HCT116 (cell line): ENCODE measurements at regions not wholly inside any gene's neighbourhood (a gene's known extent, or its start where the extent isn't known, plus 50 kb on each side); places are given as distances from the start of the nearest gene placed in this dataset.

Experiments used
- ATAC-seq: fragments of 200-7000 bp; cut with Tn5 transposase; 2 replicates; pipeline ENCODE4 v1.9.1; 2020; ENCODE audit warnings: mild to moderate bottlenecking, moderate library complexity
- BruUV-seq: library from RNA; stranded (reverse); fragments of 400-500 nt; replicated peaks from 2 replicates; lab custom pipeline; 2021; lab: Mats Ljungman, UMichigan
- CTCF ChIA-PET: fragments of 300-600 bp; sonication (Branson Sonifier 250); formaldehyde crosslinking; loops from one replicate; lab custom pipeline; 2021; ENCODE audit warnings: antibody characterized with exemption; lab: Charles Lee
- POLR2A ChIA-PET: fragments of 300-600, 350-600 bp; sonication (Branson Sonifier 250); formaldehyde crosslinking; loops from one replicate; lab custom pipeline; 2021; ENCODE audit warnings: antibody characterized with exemption; lab: Charles Lee
- RAD21 ChIA-PET, 2 experiments: fragments of 300-600 bp; sonication (Branson Sonifier 250); formaldehyde crosslinking; loops; one replicate each; lab custom pipeline; 2023; ENCODE audit warnings: low total read pairs in 2 of 2; ENCODE audit not compliant: uncharacterized antibody in 2 of 2, unreplicated experiment in 2 of 2, low non-redundant PET in 1 of 2; lab: Charles Lee
- DNase-seq: peaks from one replicate; pipeline ENCODE4 v3.0.0-alpha.2; 2010; ENCODE audit warnings: low read depth, low spot score
- H2AFZ ChIP-seq: fragments of 200-600 bp; shearing (Covaris generic), sonication (generic); 2 replicates; pipeline ENCODE4 v1.6.1; 2017; ENCODE audit warnings: low read depth, mixed run types, mixed read lengths, antibody characterized with exemption, low read length; ENCODE audit not compliant: poor library complexity, severe bottlenecking
- H3K27ac ChIP-seq: 2 replicates; pipeline ENCODE4 v1.5.1; 2012; ENCODE audit warnings: low read depth, low read length
- H3K27me3 ChIP-seq: fragments of 200-600 bp; sonication (generic); 2 replicates; pipeline ENCODE4 v1.6.1; 2016; ENCODE audit warnings: mixed run types, low read length, mixed read lengths; ENCODE audit not compliant: insufficient read depth
- H3K36me3 ChIP-seq, 2 experiments: fragments of 200-500 bp in 1 of 2; fragments of 200-600 bp in 1 of 2; sonication (Bioruptor generic) in 1 of 2; sonication (generic) in 1 of 2; 2 replicates each; pipeline versions ENCODE4 v1.5.1 to v1.6.1; 2014 to 2016; ENCODE audit warnings: low read length in 2 of 2, inconsistent platforms in 1 of 2, mixed read lengths in 1 of 2, mixed run types in 1 of 2; ENCODE audit not compliant: insufficient read depth in 2 of 2, control insufficient read depth in 1 of 2
- H3K4me1 ChIP-seq, 2 experiments: fragments of 200-600 bp in 1 of 2; sonication (generic) in 1 of 2; 2 replicates each; pipeline versions ENCODE4 v1.5.1 to v1.6.1; 2012 to 2017; ENCODE audit warnings: low read length in 2 of 2, inconsistent platforms in 1 of 2, mild to moderate bottlenecking in 1 of 2, mixed read lengths in 1 of 2, mixed run types in 1 of 2, moderate library complexity in 1 of 2; ENCODE audit not compliant: insufficient read depth in 2 of 2, control insufficient read depth in 1 of 2
- H3K4me2 ChIP-seq: fragments of 200-600 bp; sonication (generic); 2 replicates; pipeline ENCODE4 v1.6.1; 2017; ENCODE audit warnings: mixed run types, low read length, mixed read lengths
- H3K4me3 ChIP-seq, 2 experiments: fragments of 200-600 bp in 1 of 2; sonication (generic) in 1 of 2; replicated peaks in 1 of 2; 2 replicates each; pipeline ENCODE4 v1.5.1; 2011 to 2016; ENCODE audit warnings: low read length in 2 of 2, control low read depth in 1 of 2, low read depth in 1 of 2, mild to moderate bottlenecking in 1 of 2, mixed read lengths in 1 of 2, mixed run types in 1 of 2
- H3K79me2 ChIP-seq: fragments of 200-600 bp; sonication (generic); 2 replicates; pipeline ENCODE4 v1.6.1; 2017; ENCODE audit warnings: mild to moderate bottlenecking, mixed run types, low read length, moderate library complexity, mixed read lengths; ENCODE audit not compliant: insufficient read depth
- H3K9ac ChIP-seq: fragments of 200-600 bp; sonication (generic); 2 replicates; pipeline ENCODE4 v1.6.1; 2016; ENCODE audit warnings: low read length, mixed read lengths
- H3K9me2 ChIP-seq: fragments of 200-600 bp; sonication (generic), shearing (Covaris generic); 2 replicates; pipeline ENCODE4 v1.6.1; 2017; ENCODE audit warnings: mixed run types, mild to moderate bottlenecking, moderate library complexity; ENCODE audit not compliant: insufficient read depth
- H3K9me3 ChIP-seq, 2 experiments: fragments of 200-500 bp in 1 of 2; fragments of 200-600 bp in 1 of 2; sonication (Bioruptor generic) in 1 of 2; sonication (generic) in 1 of 2; 2 replicates each; pipeline ENCODE4 v1.6.1; 2014 to 2017; ENCODE audit warnings: low read length in 2 of 2, mixed read lengths in 2 of 2, inconsistent platforms in 1 of 2, low read depth in 1 of 2, mild to moderate bottlenecking in 1 of 2, mixed run types in 1 of 2, moderate library complexity in 1 of 2; ENCODE audit not compliant: control insufficient read depth in 1 of 2, insufficient read depth in 1 of 2
- H4K20me1 ChIP-seq: fragments of 200-600 bp; sonication (generic), shearing (Covaris generic); 2 replicates; pipeline ENCODE4 v1.6.1; 2017; ENCODE audit warnings: mixed run types, mild to moderate bottlenecking, moderate library complexity; ENCODE audit not compliant: insufficient read depth
- CBX3 ChIP-seq: IDR thresholded peaks from 2 replicates; pipeline ENCODE4 v1.6.1; 2012; ENCODE audit warnings: low read depth
- CEBPB ChIP-seq: IDR thresholded peaks from 2 replicates; pipeline ENCODE4 v1.6.1; 2012; ENCODE audit warnings: low read depth
- ELF1 ChIP-seq: IDR thresholded peaks from 2 replicates; pipeline ENCODE4 v1.6.1; 2012; ENCODE audit warnings: low read depth, borderline replicate concordance
- EZH2phosphoT487 ChIP-seq: fragments of 200-600 bp; IDR thresholded peaks from 2 replicates; pipeline ENCODE4 v1.6.1; 2018; ENCODE audit warnings: antibody characterized with exemption, borderline replicate concordance
- JUND ChIP-seq: IDR thresholded peaks from 2 replicates; pipeline ENCODE4 v1.6.1; 2012
- POLR2A ChIP-seq: IDR thresholded peaks from 2 replicates; pipeline ENCODE4 v1.7.0; 2011; ENCODE audit warnings: borderline replicate concordance; ENCODE audit not compliant: insufficient read depth, insufficient read length; ENCODE audit errors: extremely low read depth
- POLR2AphosphoS5 ChIP-seq: IDR thresholded peaks from 2 replicates; pipeline ENCODE4 v1.6.1; 2011; ENCODE audit warnings: mild to moderate bottlenecking, low read depth, low read length, moderate library complexity
- RAD21 ChIP-seq: IDR thresholded peaks from 2 replicates; pipeline ENCODE4 v1.6.1; 2012; ENCODE audit warnings: low read depth, mild to moderate bottlenecking
- SIN3A ChIP-seq: IDR thresholded peaks from 2 replicates; pipeline ENCODE4 v1.6.1; 2012; ENCODE audit warnings: low read depth
- SRF ChIP-seq: IDR thresholded peaks from 2 replicates; pipeline ENCODE4 v1.6.1; 2012; ENCODE audit warnings: low read depth
- TCF7L2 ChIP-seq: IDR thresholded peaks from 2 replicates; pipeline ENCODE4 v1.7.0; 2011; ENCODE audit warnings: borderline replicate concordance, inconsistent platforms; ENCODE audit not compliant: insufficient read depth, insufficient read length; ENCODE audit errors: extremely low read depth
- ZFX ChIP-seq: fragments of 450-650 bp; IDR thresholded peaks from 2 replicates; pipeline ENCODE4 v1.6.1; 2017
- intact Hi-C: fragments of 100-400 bp; cut with micrococcal nuclease; formaldehyde crosslinking; loops from 2 replicates; pipeline ENCODE4 v1.10.0; 2022
- TF ChIP-seq, protein P1 (sequence below): IDR thresholded peaks from 2 replicates; pipeline ENCODE4 v1.6.1; 2012; ENCODE audit warnings: low read depth
- TF ChIP-seq, protein P2 (sequence below), 3 experiments: fragments of 200-600 bp in 1 of 3; sonication (generic) in 1 of 3; IDR thresholded peaks in 2 of 3; conservative IDR thresholded peaks in 1 of 3; 2 replicates each; pipeline ENCODE4 v1.5.1; 2012 to 2017; ENCODE audit warnings: low read depth in 2 of 3, low read length in 2 of 3, antibody characterized with exemption in 1 of 3, borderline replicate concordance in 1 of 3, control low read depth in 1 of 3, mild to moderate bottlenecking in 1 of 3, mixed read lengths in 1 of 3, mixed run types in 1 of 3, moderate library complexity in 1 of 3; ENCODE audit not compliant: insufficient read depth in 1 of 3
- TF ChIP-seq, protein P3 (sequence below): IDR thresholded peaks from 2 replicates; pipeline ENCODE4 v1.6.1; 2012
- TF ChIP-seq, protein P4 (sequence below): IDR thresholded peaks from 2 replicates; pipeline ENCODE4 v1.6.1; 2011; ENCODE audit warnings: mild to moderate bottlenecking, low read length, moderate library complexity; ENCODE audit not compliant: insufficient replicate concordance; ENCODE audit errors: extremely low read depth
- TF ChIP-seq, protein P5 (sequence below): IDR thresholded peaks from 2 replicates; pipeline ENCODE4 v1.6.1; 2012

DNA sequence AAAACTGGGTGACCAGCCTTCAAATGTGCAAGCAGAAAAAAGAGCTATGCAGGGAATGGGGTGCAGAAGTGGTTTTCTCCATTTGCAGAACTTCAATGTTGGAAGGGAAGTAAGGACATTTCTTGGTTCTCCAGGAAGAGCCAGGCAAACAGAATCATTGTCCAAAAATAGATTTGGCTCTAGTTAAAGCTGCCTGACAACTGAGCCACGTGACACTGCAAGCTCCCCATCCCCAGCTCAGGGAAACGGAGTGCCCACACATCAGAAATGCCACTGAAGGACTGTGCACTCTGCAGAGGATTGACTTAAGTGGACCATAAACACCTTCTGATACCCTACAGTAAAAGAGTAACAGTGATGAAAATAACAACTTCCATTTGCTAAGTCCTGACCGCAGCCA is 195.6 kb upstream of the NSMCE3 start:
- BruUV-seq = no TSS peak
- Histone ChIP-seq H3K9me2 (no peaks in the 10 kb centered on the region), H3K4me1 (no peaks in the 10 kb centered on the region), H3K36me3 (no peaks in the 10 kb centered on the region), H4K20me1 (no peaks in the 10 kb centered on the region), H3K27ac (no peak overlapping the region), H3K4me2 (no peak overlapping the region), H3K27me3 (peaks cover 21% of the 10 kb centered on the region; the same call in 1 of the 2 replicates), H2AFZ (no peak overlapping the region), H3K4me3 (no peak overlapping the region), H3K9ac (no peak overlapping the region), H3K9me3 (no peaks in the 10 kb centered on the region), H3K79me2 (no peaks in the 10 kb centered on the region)
- POLR2A ChIA-PET = no interaction called here
- CTCF ChIA-PET = no interaction called here
- no peak for DNase-seq
- no peak for ATAC-seq
- RAD21 ChIA-PET = no interaction called here
- intact Hi-C loops = no loop called here
- TF ChIP-seq POLR2A (no peak), SIN3A (no peak), ZFX (no peak), TCF7L2 (no peak), CEBPB (no peak), ELF1 (no peak), CBX3 (no peak), JUND (no peak), POLR2AphosphoS5 (no peak), EZH2phosphoT487 (no peak), SRF (no peak), RAD21 (no peak)
- TF ChIP-seq, protein P1, sequence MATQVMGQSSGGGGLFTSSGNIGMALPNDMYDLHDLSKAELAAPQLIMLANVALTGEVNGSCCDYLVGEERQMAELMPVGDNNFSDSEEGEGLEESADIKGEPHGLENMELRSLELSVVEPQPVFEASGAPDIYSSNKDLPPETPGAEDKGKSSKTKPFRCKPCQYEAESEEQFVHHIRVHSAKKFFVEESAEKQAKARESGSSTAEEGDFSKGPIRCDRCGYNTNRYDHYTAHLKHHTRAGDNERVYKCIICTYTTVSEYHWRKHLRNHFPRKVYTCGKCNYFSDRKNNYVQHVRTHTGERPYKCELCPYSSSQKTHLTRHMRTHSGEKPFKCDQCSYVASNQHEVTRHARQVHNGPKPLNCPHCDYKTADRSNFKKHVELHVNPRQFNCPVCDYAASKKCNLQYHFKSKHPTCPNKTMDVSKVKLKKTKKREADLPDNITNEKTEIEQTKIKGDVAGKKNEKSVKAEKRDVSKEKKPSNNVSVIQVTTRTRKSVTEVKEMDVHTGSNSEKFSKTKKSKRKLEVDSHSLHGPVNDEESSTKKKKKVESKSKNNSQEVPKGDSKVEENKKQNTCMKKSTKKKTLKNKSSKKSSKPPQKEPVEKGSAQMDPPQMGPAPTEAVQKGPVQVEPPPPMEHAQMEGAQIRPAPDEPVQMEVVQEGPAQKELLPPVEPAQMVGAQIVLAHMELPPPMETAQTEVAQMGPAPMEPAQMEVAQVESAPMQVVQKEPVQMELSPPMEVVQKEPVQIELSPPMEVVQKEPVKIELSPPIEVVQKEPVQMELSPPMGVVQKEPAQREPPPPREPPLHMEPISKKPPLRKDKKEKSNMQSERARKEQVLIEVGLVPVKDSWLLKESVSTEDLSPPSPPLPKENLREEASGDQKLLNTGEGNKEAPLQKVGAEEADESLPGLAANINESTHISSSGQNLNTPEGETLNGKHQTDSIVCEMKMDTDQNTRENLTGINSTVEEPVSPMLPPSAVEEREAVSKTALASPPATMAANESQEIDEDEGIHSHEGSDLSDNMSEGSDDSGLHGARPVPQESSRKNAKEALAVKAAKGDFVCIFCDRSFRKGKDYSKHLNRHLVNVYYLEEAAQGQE = no peak
- TF ChIP-seq, protein P2, sequence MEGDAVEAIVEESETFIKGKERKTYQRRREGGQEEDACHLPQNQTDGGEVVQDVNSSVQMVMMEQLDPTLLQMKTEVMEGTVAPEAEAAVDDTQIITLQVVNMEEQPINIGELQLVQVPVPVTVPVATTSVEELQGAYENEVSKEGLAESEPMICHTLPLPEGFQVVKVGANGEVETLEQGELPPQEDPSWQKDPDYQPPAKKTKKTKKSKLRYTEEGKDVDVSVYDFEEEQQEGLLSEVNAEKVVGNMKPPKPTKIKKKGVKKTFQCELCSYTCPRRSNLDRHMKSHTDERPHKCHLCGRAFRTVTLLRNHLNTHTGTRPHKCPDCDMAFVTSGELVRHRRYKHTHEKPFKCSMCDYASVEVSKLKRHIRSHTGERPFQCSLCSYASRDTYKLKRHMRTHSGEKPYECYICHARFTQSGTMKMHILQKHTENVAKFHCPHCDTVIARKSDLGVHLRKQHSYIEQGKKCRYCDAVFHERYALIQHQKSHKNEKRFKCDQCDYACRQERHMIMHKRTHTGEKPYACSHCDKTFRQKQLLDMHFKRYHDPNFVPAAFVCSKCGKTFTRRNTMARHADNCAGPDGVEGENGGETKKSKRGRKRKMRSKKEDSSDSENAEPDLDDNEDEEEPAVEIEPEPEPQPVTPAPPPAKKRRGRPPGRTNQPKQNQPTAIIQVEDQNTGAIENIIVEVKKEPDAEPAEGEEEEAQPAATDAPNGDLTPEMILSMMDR (IDR thresholded peaks at IDR 0.05 in 2 of 3, conservative IDR thresholded peaks at IDR 0.05 in 1 of 3; ENCODE audit: borderline replicate concordance in 1 of 3, insufficient read depth in 1 of 3, low read depth in 2 of 3, low read length in 2 of 3) = no peak
- TF ChIP-seq, protein P3, sequence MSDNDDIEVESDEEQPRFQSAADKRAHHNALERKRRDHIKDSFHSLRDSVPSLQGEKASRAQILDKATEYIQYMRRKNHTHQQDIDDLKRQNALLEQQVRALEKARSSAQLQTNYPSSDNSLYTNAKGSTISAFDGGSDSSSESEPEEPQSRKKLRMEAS = no peak
- TF ChIP-seq, protein P4, sequence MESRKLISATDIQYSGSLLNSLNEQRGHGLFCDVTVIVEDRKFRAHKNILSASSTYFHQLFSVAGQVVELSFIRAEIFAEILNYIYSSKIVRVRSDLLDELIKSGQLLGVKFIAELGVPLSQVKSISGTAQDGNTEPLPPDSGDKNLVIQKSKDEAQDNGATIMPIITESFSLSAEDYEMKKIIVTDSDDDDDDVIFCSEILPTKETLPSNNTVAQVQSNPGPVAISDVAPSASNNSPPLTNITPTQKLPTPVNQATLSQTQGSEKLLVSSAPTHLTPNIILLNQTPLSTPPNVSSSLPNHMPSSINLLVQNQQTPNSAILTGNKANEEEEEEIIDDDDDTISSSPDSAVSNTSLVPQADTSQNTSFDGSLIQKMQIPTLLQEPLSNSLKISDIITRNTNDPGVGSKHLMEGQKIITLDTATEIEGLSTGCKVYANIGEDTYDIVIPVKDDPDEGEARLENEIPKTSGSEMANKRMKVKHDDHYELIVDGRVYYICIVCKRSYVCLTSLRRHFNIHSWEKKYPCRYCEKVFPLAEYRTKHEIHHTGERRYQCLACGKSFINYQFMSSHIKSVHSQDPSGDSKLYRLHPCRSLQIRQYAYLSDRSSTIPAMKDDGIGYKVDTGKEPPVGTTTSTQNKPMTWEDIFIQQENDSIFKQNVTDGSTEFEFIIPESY = no peak
- TF ChIP-seq, protein P5, sequence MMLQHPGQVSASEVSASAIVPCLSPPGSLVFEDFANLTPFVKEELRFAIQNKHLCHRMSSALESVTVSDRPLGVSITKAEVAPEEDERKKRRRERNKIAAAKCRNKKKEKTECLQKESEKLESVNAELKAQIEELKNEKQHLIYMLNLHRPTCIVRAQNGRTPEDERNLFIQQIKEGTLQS = no peak
